ENCODE measurements at regions not wholly inside any gene's neighbourhood (a gene's known extent, or its start where the extent isn't known, plus 50 kb on each side); places are given as distances from the start of the nearest gene placed in this dataset.

DNA sequence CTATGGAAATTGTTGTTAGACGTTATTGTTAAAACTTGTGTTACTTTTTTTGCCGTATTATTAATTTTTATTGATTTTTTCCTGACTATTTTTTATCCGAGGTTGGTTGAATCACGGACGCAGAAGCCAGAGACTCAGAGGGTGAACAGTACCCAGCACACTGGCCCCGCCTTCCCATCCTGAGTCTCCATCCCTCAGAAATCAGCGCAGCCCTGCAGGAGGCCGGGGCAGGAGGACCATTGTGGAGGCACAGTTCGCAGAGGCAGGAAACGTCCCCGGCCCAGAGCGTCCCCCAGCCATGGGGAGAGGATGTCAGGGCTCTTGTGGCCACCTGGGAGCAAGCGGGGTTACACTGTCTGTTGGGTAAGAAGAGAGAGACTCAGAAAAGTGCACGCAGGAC is 843.0 kb downstream of the BRD1 start:
- no peak for TF ChIP-seq ARNTL (CRISPR knock-in tag; IDR thresholded peaks at IDR 0.05; ENCODE audit: borderline replicate concordance, low read depth)
- no peak for TF ChIP-seq ZC3H10 (CRISPR knock-in tag; IDR thresholded peaks at IDR 0.05)
- TF ChIP-seq ESRRG (CRISPR knock-in tag; IDR thresholded peaks at IDR 0.05) = no peak
- TF ChIP-seq, protein P1, sequence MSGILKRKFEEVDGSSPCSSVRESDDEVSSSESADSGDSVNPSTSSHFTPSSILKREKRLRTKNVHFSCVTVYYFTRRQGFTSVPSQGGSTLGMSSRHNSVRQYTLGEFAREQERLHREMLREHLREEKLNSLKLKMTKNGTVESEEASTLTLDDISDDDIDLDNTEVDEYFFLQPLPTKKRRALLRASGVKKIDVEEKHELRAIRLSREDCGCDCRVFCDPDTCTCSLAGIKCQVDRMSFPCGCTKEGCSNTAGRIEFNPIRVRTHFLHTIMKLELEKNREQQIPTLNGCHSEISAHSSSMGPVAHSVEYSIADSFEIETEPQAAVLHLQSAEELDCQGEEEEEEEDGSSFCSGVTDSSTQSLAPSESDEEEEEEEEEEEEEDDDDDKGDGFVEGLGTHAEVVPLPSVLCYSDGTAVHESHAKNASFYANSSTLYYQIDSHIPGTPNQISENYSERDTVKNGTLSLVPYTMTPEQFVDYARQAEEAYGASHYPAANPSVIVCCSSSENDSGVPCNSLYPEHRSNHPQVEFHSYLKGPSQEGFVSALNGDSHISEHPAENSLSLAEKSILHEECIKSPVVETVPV (CRISPR knock-in tag; IDR thresholded peaks at IDR 0.05) = no peak
- no peak for TF ChIP-seq ZNF70 (CRISPR knock-in tag; IDR thresholded peaks at IDR 0.05)
- TF ChIP-seq ZNF8 (CRISPR knock-in tag; IDR thresholded peaks at IDR 0.05) = no peak
- TF ChIP-seq ISL1 (CRISPR knock-in tag; IDR thresholded peaks at IDR 0.05) = no peak
- TF ChIP-seq, protein P2, sequence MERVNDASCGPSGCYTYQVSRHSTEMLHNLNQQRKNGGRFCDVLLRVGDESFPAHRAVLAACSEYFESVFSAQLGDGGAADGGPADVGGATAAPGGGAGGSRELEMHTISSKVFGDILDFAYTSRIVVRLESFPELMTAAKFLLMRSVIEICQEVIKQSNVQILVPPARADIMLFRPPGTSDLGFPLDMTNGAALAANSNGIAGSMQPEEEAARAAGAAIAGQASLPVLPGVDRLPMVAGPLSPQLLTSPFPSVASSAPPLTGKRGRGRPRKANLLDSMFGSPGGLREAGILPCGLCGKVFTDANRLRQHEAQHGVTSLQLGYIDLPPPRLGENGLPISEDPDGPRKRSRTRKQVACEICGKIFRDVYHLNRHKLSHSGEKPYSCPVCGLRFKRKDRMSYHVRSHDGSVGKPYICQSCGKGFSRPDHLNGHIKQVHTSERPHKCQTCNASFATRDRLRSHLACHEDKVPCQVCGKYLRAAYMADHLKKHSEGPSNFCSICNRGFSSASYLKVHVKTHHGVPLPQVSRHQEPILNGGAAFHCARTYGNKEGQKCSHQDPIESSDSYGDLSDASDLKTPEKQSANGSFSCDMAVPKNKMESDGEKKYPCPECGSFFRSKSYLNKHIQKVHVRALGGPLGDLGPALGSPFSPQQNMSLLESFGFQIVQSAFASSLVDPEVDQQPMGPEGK (CRISPR knock-in tag; IDR thresholded peaks at IDR 0.05; ENCODE audit: borderline replicate concordance) = no peak

Data from SK-N-SH treated with all-trans-retinoic acid at 6 μM for 48 hours (cell line).